GM18858 (cell line): ENCODE measurements at regions not wholly inside any gene's neighbourhood (a gene's known extent, or its start where the extent isn't known, plus 50 kb on each side); places are given as distances from the start of the nearest gene placed in this dataset.
"Not testable (repeated sequence)": the region's sequence is repeated elsewhere in the genome, so short reads cannot be mapped to it uniquely, and the experiment has no call there.

Experiments
- ATAC-seq: cut with Tn5 transposase; IDR thresholded peaks from one replicate; pipeline ENCODE4 v1.9.1; 2021; ENCODE audit not compliant: unreplicated experiment

GRCh38 chr17:53635444-53635843, 187.3 kb upstream of the KIF2B start:
- no peak for ATAC-seq

DNA sequence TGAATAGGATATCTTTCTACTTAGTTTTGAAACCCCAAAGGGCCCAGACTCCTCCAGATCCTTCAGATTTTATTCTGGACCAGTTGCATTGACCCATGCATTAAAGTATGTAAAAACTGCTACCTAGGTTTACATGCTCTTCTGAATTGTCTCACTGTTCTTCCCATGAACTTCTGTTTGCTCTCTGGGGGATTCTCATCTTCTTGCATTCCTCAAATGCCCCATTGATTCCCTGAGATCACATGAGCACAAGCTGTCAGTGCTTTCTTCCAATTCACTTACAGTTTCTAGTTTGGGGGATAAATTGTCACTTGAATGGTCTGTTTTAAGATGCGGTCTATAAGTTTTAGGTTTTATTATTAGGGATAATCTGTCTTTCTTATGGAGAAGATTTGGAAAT, 188.9 kb upstream of the KIF2B start:
- no peak for ATAC-seq

GRCh38 chr17:53631486-53631885, 191.2 kb upstream of the KIF2B start:
- ATAC-seq: no peak

GRCh38 chr17:53630638-53631037, 192.1 kb upstream of the KIF2B start:
- no peak for ATAC-seq

DNA sequence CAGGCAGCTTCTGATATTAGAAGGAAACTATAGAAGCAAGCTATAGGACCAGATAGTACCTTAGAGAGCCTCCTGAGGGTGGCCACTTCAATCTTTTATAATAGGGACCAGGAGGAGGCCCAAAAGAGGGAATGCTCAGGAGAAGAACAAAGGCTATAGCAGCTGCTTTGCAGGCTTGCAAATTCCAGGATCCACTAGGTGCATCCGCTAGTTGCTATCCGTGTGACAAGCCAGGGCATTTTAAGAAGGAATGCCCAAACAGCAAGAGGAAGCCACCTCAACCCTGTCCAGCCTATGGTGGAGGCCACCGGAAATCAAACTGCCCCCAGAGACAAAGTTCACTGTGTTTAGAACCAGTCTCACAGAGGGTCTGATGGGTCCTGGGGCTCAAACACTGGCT, 192.6 kb upstream of the KIF2B start:
- no peak for ATAC-seq

DNA sequence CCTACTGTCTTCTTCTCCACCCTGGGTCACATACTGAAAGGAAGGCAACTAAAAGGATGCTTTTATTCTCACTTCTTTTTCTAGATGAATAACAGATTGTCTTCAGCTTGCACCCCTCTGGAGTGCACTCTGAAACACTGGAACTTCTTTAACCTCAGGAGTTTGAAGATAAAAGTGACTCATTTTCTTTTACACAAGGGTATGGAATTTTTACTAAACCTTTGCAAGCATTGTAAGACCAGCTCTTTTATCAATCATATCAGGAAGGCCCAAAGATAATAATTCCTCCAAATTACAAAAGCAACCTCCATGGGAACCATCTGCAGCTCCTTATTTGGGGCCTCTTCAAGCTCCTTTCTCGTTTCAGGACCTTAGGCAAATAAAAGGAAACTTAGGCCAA, 193.5 kb upstream of the KIF2B start:
- ATAC-seq: no peak

DNA sequence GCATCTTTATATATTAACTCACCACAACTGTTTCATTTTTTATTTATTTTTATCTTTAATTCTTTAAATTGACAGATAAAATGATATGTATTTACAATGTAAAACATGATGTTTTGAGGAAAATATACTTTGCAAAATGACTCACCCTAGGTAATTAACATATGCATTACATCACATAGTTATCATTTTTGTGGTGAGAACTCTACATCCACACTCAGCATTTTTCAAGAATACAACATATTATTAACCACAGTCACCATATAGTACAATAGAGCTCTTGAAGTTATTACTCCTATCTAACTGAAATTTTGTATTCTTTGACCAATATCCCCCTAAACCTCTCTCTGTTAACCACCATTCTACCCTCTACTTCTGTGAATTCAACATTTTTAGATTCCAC, 194.7 kb upstream of the KIF2B start:
- ATAC-seq: no peak

DNA sequence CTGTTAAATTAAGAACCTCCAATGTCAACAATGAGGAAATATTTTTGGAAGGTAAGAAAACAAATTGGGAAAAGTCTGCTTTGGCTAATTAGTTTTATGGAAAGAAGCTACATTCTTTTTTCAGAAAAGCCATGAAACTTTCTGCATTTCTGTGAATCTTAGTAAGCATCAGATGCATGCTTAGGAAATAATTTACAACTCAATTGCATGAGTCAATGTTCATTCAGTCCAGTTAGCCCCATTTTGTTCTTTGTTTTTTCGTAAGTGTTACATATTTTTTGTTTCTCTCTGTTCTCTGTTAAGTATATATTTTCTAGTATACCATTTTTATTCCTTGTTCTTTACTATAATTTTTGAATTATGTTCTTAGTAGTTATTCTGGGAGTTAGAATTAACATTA, 195.2 kb upstream of the KIF2B start:
- ATAC-seq: no peak

GRCh38 chr17:53626286-53626685, 196.4 kb upstream of the KIF2B start:
- ATAC-seq: no peak

DNA sequence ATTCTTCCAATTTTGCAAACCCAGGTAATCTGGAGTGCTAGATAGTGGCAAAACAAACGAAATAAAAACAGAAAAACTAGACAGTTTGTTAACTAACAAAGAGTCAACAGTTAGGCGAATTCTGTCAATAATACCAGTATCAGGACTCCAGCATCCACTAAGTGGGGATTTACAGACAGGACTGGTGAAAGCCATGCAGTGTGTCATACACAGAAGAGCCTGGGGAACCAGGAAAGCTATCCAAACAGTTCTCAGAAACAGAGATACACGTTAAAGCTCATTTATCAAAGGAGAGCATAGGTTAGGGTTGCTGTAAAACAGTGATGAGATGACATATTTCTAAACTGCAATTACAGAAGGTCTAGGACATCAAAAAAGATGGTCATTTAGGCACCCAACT, 203.7 kb upstream of the KIF2B start:
- no peak for ATAC-seq

DNA sequence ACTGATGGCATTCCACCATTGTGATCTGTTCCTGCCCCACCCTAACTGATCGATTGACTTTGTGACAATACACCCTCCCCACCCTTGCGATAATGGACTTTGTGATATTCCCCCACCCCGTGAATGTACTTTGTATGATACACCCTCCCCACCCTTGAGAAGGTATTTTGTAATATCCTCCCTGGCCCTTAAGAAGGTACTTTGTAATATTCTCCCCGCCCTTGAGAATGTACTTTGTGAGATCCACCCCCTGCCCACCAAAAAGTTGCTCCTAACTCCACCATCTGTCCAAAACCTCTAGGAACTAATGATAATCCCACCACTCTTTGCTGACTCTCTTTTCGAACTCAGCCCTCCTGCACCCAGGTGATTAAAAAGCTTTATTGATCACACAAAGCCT, 214.5 kb upstream of the KIF2B start:
- not testable (repeated sequence) for ATAC-seq

DNA sequence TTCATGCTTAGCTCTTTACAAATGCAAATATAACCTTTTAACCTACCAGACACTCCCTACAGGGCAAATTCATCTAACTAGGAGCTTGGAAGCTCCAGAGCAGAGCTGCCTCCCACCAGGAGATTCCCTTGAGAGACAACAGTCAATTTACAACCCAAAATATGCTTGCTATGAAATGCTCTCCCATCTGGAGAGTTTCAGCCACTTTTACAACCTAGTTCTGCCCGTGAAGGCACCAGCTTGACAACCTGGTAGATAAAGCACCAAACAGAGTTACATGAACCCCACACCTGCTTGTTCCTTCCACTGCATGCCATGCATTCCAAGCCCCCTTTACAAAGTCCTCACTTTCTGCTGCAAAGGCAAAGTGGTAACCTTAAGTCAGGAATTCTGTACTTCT, 215.3 kb upstream of the KIF2B start:
- ATAC-seq: no peak

DNA sequence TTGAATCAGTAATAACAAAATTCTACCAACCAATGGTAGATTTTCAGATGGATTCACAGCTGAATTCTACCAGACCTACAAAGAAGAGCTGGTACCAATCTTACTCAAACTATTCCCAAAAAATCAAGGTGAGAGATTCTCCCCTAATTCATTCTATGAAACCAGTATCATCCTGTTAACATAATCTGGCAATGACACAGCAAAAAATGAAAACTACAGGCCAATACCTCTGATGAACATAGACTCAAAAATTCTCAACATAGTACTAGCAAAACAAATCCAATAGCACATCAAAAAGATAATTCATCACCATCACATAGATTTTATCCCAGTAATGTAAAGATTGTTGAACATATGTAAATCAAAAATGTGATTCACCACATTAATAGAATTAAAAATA, 234.4 kb upstream of the KIF2B start:
- no peak for ATAC-seq

DNA sequence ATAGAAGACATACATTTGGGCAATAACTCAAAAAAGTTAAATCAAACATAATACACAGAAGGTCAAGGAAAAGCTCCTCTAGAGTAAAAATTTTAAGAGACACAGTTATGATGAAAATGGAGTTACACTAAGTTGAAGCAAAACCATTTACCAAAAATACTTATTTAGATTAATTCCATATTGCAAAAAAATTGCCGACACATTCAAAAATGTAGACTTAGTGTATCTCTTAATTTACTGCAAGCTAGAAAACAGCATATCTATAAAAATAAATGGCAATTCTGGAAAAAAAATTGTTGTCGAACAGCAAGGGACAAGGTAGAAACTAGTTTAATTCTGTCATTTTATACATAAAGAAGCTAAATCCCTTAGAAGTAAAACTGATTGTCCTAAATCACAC, 248.7 kb upstream of the KIF2B start:
- no peak for ATAC-seq

- no peak for ATAC-seq
Measured at GRCh38 chr17:53571342-53571741, 251.4 kb upstream of the KIF2B start.

DNA sequence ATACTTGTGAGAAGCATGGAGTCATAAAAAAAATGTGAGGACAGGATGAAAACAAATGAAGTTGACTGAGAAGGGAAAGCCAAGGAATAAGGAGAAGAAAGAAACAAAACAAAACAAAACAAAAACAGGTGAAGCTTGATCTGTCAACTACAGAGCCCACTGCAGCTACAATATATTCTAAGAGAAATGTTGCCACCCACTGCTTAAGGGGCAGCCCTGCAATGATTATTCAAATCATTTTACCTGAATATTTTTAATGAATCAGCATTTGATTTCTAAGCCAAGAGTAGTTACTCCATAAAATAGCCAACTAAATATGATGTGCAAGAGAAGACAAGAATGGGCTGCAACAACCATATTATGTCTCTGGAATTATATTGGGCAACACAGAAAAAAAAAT, 252.0 kb upstream of the KIF2B start:
- ATAC-seq: no peak

GRCh38 chr17:53560953-53561352, 261.8 kb upstream of the KIF2B start:
- no peak for ATAC-seq

- no peak for ATAC-seq
Measured at GRCh38 chr17:53548252-53548651, 274.5 kb upstream of the KIF2B start.

DNA sequence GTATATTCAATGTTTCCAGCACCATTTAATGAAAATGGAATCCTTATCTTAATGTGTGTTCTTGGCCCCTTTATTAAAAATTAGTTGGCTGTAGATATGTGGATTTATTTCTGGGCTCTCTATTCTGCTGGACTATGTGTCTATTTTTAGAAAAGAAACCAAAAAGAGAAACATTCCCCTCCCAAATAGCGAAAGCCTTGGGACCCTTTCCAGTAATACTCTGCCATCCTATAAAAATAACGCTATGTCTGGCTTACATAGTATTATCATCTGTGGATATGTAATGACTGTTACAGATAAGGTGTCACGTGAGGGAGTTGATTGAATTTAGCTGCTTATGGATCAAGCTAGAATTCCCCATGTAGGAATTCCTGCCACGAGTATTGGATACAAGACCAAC, 279.3 kb upstream of the KIF2B start:
- no peak for ATAC-seq

- ATAC-seq: no peak
Measured at GRCh38 chr17:53538129-53538617, 284.6 kb upstream of the KIF2B start.

DNA sequence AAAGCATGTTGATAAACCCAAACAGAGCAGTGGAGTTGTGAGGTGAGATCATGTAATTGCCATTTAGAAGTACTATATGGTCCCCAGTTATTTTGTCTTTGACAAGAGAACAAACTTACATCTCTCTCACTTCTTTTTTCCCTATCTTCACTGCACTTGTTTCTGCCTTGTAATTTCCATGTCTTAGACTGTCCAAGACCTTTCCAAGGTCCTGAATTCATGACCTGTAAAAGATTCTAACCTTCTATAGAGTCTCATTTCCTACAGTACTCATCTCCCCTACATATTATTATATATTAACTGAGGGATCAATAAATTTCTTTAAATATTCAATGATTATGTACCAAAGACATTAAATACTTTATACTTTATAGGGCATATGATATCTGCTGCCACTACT, 295.3 kb upstream of the KIF2B start:
- no peak for ATAC-seq

DNA sequence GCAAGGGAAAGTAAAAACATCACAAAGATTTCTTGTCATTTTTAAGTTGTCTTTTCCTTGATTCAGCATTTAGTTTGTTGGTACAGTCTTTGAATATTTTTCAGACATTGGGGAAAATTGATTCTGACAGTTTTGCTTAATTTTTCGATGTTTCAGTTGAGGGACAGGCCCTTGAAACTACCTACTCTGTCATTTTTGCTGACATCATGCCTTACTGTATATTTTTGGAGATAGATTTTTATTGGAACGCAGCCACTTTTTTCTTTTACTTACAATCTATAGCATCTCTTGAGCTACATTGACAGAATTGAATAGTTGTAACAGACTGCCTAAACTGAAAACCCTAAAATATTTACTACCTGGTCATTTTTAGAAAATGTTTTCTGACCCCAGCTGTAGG, 297.1 kb upstream of the KIF2B start:
- no peak for ATAC-seq

- ATAC-seq: no peak
Measured at GRCh38 chr17:53516636-53517035, 306.1 kb upstream of the KIF2B start.

DNA sequence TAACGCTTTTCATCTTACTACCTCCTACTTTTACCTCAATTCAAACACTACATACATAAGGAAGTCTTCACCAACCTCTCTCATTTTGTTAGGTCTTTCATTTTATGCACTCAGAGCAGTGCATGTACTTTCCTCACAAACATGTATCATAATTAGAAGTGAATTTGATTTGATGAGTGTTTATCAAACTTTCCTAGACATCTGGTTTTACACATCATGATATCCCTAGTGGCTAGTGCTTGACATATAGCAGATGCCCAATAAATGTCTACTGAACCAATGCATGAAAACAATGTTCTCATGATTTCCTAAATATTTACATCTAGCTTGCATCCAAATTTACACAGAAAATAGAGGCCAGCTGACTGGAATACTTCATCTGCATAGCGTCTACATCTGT, 323.4 kb upstream of the KIF2B start:
- no peak for ATAC-seq
